ENCODE measurements at regions not wholly inside any gene's neighbourhood (a gene's known extent, or its start where the extent isn't known, plus 50 kb on each side); places are given as distances from the start of the nearest gene placed in this dataset.

DNA sequence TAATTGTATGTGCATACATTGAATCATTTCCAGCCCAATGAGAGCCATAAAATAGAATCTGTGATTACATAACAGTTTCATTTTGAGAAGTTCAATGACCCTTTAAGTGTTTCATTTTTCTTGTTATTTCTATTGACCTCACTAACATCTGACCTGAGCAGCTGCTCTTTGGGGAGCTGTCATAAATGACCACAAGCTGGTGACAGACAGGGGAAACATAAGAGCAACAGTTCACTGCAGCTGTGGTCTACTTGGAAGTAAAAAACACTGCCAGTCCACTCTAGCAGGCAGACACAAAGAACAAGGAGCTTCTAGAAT lies 265.4 kb downstream of the DTWD2 start:
- no peaks in the 10 kb centered on the region for H3K9me3 ChIP-seq (ENCODE audit: control insufficient read depth, low read depth, low read length)
- H4K5ac ChIP-seq (ENCODE audit: insufficient read length, low read depth, low read length) = no peak overlapping the region
- H2BK12ac ChIP-seq (ENCODE audit: insufficient read length, low read depth, low read length) = no peak overlapping the region
- no peak for DNase-seq
- H3K14ac ChIP-seq (ENCODE audit: insufficient read depth, low read length) = no peak overlapping the region
- no peak overlapping the region for H2BK120ac ChIP-seq (ENCODE audit: low read depth, low read length, poor library complexity, severe bottlenecking)
- H3K4me1 Mint-ChIP-seq = peaks cover 5 to 8% of the 10 kb centered on the region in 2 experiments
- no peak overlapping the region for H4K8ac ChIP-seq (replicated peaks; ENCODE audit: insufficient read length, low read depth, low read length)
- no peak overlapping the region for H3K27ac ChIP-seq (ENCODE audit: insufficient read length, low read depth, low read length)
- no peak overlapping the region for H3K23ac ChIP-seq (ENCODE audit: insufficient read length, low read depth, low read length)
- H3K36me3 Mint-ChIP-seq (ENCODE audit: insufficient read depth in 1 of 3, low read depth in 3 of 3) = no peaks in the 10 kb centered on the region; a peak in 1 of 7 replicates
- no peak overlapping the region for H2BK5ac ChIP-seq (ENCODE audit: insufficient read length, low read length)
- H3K27ac Mint-ChIP-seq = no peak overlapping the region
- no peak overlapping the region for H3K9ac ChIP-seq (ENCODE audit: extremely low read depth, insufficient read length, low read length)
- H2BK20ac ChIP-seq (ENCODE audit: low read depth, low read length, poor library complexity, severe bottlenecking) = no peak overlapping the region
- H4K91ac ChIP-seq (ENCODE audit: insufficient read length, low read depth, low read length) = no peak overlapping the region
- H3K4me3 Mint-ChIP-seq = no peak overlapping the region
- no peak overlapping the region for H3K18ac ChIP-seq (ENCODE audit: insufficient read length, low read depth, low read length)
- no peak overlapping the region for H2AFZ ChIP-seq (ENCODE audit: low read length)
- H3K23me2 ChIP-seq (ENCODE audit: insufficient read length, low read depth, low read length, poor library complexity, severe bottlenecking) = no peaks in the 10 kb centered on the region
- TF ChIP-seq, protein P1, sequence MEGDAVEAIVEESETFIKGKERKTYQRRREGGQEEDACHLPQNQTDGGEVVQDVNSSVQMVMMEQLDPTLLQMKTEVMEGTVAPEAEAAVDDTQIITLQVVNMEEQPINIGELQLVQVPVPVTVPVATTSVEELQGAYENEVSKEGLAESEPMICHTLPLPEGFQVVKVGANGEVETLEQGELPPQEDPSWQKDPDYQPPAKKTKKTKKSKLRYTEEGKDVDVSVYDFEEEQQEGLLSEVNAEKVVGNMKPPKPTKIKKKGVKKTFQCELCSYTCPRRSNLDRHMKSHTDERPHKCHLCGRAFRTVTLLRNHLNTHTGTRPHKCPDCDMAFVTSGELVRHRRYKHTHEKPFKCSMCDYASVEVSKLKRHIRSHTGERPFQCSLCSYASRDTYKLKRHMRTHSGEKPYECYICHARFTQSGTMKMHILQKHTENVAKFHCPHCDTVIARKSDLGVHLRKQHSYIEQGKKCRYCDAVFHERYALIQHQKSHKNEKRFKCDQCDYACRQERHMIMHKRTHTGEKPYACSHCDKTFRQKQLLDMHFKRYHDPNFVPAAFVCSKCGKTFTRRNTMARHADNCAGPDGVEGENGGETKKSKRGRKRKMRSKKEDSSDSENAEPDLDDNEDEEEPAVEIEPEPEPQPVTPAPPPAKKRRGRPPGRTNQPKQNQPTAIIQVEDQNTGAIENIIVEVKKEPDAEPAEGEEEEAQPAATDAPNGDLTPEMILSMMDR (conservative IDR thresholded peaks at IDR 0.05) = no peak
- H4K20me1 ChIP-seq (ENCODE audit: control insufficient read depth, insufficient read depth, insufficient read length) = no peaks in the 10 kb centered on the region
- no peak overlapping the region for H2AK5ac ChIP-seq (ENCODE audit: insufficient read length, low read length)
- no peaks in the 10 kb centered on the region for H3K79me1 ChIP-seq (ENCODE audit: insufficient read depth, low read depth, low read length, poor library complexity, severe bottlenecking)
- H3K4me1 ChIP-seq (ENCODE audit: insufficient read depth, low read length) = no peaks in the 10 kb centered on the region
- H3K27me3 Mint-ChIP-seq (ENCODE audit: low read depth) = no peaks in the 10 kb centered on the region
- H3K27me3 ChIP-seq (ENCODE audit: insufficient read depth, low read length) = no peaks in the 10 kb centered on the region
- no peak overlapping the region for H3K56ac ChIP-seq (ENCODE audit: insufficient read length, low read depth, low read length)
- no peak overlapping the region for H3T11ph ChIP-seq (ENCODE audit: low read length)
- H3K4ac ChIP-seq (ENCODE audit: low read depth, low read length) = no peak overlapping the region
- H2BK15ac ChIP-seq (ENCODE audit: low read depth, low read length) = no peak overlapping the region
- no peaks in the 10 kb centered on the region for H3K79me2 ChIP-seq (ENCODE audit: insufficient read depth, low read length)
- peaks cover 6 to 9% of the 10 kb centered on the region in 2 experiments; a peak in 3 of 5 replicates for H3K9me3 Mint-ChIP-seq
- H3K4me2 ChIP-seq (ENCODE audit: insufficient read depth, insufficient read length, low read length) = no peak overlapping the region
